ENCODE measurements at regions not wholly inside any gene's neighbourhood (a gene's known extent, or its start where the extent isn't known, plus 50 kb on each side); places are given as distances from the start of the nearest gene placed in this dataset.

DNA sequence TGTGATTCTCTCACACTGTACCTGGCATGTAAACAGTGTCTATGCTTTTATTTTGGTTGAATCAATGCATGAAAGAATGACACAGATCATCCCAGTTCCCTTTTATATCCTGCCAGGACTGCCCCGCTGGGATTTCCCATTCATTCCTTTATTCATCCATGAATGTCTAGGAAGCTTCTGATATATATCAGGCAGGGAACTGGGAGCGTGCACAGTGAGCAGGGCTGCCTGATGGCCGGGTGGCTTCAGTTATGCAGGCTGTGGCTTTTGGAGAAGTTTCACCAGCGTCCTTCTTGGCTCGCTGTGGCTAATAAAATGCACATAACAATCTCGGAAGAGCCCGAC lies 789.0 kb downstream of the TBC1D22A start:
- Mint-ChIP-seq H3K4me3 (no peak overlapping the region), H3K27ac (no peak overlapping the region), H3K4me1 (no peaks in the 10 kb centered on the region), H3K9me3 (no peaks in the 10 kb centered on the region), H3K36me3 (no peaks in the 10 kb centered on the region), H3K27me3 (ENCODE audit: low read depth in 2 of 2) (peaks cover 4 to 6% of the 10 kb centered on the region in 2 donors)
- no peaks in the 10 kb centered on the region for H3K36me3 ChIP-seq (ENCODE audit: control insufficient read depth, insufficient read depth, low read length)
- intact Hi-C loops (cut with micrococcal nuclease) = no loop called here
- H3K9me3 ChIP-seq (ENCODE audit: control insufficient read depth, insufficient read depth, low read length) = no peaks in the 10 kb centered on the region
- 84% methylated on average over 7 of the region's 7 CpGs for WGBS (ENCODE audit: insufficient coverage)
- no peaks in the 10 kb centered on the region for H3K27me3 ChIP-seq (ENCODE audit: control insufficient read depth, insufficient read depth, low read length)
- no peaks in the 10 kb centered on the region for H3K4me1 ChIP-seq (ENCODE audit: control insufficient read depth, insufficient read depth, low read length)
- no peak for ATAC-seq
- H3K4me3 ChIP-seq (ENCODE audit: low read length) = no peak overlapping the region
- TF ChIP-seq CTCF (IDR thresholded peaks at IDR 0.05) = no peak
- DNase-seq = no peak
- no peak overlapping the region for H3K27ac ChIP-seq (ENCODE audit: low read length)

- WGBS (ENCODE audit: insufficient coverage) = 66% methylated on average over 23 of the region's 23 CpGs
- intact Hi-C loops (cut with micrococcal nuclease) = no loop called here
- H3K27me3 Mint-ChIP-seq (ENCODE audit: low read depth in 2 of 2) = peaks cover 4 to 9% of the 10 kb centered on the region in 2 donors
- H3K4me3 Mint-ChIP-seq = no peak overlapping the region
- H3K36me3 ChIP-seq (ENCODE audit: control insufficient read depth, insufficient read depth, low read length) = no peaks in the 10 kb centered on the region
- ATAC-seq (no peak), DNase-seq (no peak)
- H3K36me3 Mint-ChIP-seq = no peaks in the 10 kb centered on the region
- no peak for TF ChIP-seq CTCF (IDR thresholded peaks at IDR 0.05)
- no peaks in the 10 kb centered on the region for H3K27me3 ChIP-seq (ENCODE audit: control insufficient read depth, insufficient read depth, low read length)
- H3K9me3 ChIP-seq (ENCODE audit: control insufficient read depth, insufficient read depth, low read length) = no peaks in the 10 kb centered on the region
- no peaks in the 10 kb centered on the region for H3K4me1 ChIP-seq (ENCODE audit: control insufficient read depth, insufficient read depth, low read length)
- no peak overlapping the region for H3K27ac Mint-ChIP-seq
- H3K9me3 Mint-ChIP-seq = no peaks in the 10 kb centered on the region
- no peaks in the 10 kb centered on the region for H3K4me1 Mint-ChIP-seq
- no peak overlapping the region for H3K27ac ChIP-seq (ENCODE audit: low read length)
- no peak overlapping the region for H3K4me3 ChIP-seq (ENCODE audit: low read length)
These were observed 788.3 kb downstream of the TBC1D22A start for GRCh38 chr22:47550524-47551430.

DNA sequence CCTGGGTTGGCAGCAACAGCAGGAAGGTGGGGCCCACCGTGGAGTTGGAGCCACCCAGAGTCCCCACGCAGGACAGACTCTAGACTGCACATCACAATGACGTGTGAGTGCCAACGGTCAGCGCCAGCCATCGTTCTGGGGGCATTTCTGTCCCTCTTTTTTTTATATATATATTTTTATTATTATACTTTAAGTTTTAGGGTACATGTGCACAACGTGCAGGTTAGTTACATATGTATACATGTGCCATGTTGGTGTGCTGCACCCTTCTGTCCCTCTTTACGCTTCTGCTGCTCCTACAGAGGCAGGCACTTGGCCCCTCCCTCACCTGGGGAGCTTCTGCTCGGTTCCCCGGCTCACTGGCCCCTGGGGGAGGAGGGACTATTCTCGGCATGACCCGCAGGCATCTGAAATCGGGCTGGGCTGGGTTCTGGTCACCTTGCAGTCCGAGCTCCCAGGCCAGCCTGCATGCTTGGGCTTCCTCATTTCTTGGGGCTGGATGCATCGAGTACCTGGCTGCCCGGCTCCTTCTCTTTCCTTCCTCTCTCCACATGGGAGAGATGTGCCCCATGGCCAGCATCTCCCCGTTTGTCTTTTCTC lies 787.4 kb downstream of the TBC1D22A start:
- Mint-ChIP-seq H3K4me1 (no peaks in the 10 kb centered on the region), H3K27ac (no peak overlapping the region), H3K27me3 (ENCODE audit: low read depth in 2 of 2) (peaks cover 4 to 11% of the 10 kb centered on the region in 2 donors), H3K9me3 (no peaks in the 10 kb centered on the region), H3K4me3 (no peak overlapping the region), H3K36me3 (no peaks in the 10 kb centered on the region)
- intact Hi-C loops (cut with micrococcal nuclease) = no loop called here
- Histone ChIP-seq H3K4me1 (ENCODE audit: control insufficient read depth, insufficient read depth, low read length) (no peaks in the 10 kb centered on the region), H3K36me3 (ENCODE audit: control insufficient read depth, insufficient read depth, low read length) (no peaks in the 10 kb centered on the region), H3K4me3 (ENCODE audit: low read length) (no peak overlapping the region), H3K27ac (ENCODE audit: low read length) (no peak overlapping the region), H3K9me3 (ENCODE audit: control insufficient read depth, insufficient read depth, low read length) (no peaks in the 10 kb centered on the region), H3K27me3 (ENCODE audit: control insufficient read depth, insufficient read depth, low read length) (no peaks in the 10 kb centered on the region)
- DNase-seq (no peak), ATAC-seq (no peak)
- TF ChIP-seq CTCF (IDR thresholded peaks at IDR 0.05) = no peak
- WGBS (ENCODE audit: insufficient coverage) = 70% methylated on average over 14 of the region's 17 CpGs
